ENCODE measurements at regions not wholly inside any gene's neighbourhood (a gene's known extent, or its start where the extent isn't known, plus 50 kb on each side); places are given as distances from the start of the nearest gene placed in this dataset.

GRCh38 chr2:142596334-142597088 is 281.0 kb upstream of the KYNU start:
- Histone ChIP-seq H3K27ac (no peak overlapping the region), H3K4me3 (no peak overlapping the region), H3K9me3 (no peaks in the 10 kb centered on the region), H3K36me3 (no peaks in the 10 kb centered on the region), H3K27me3 (replicated peaks in 1 of 7) (no peaks in the 10 kb centered on the region), H3K4me1 (no peaks in the 10 kb centered on the region)
- intact Hi-C loops (cut with DNase I; ENCODE audit: low total_unique reads): no loop called here
- TF ChIP-seq CTCF (IDR thresholded peaks at IDR 0.05 in 8 of 11, conservative IDR thresholded peaks at IDR 0.05 in 3 of 11): no peak
- no peak for TF ChIP-seq POLR2AphosphoS5 (IDR thresholded peaks at IDR 0.05)
- TF ChIP-seq POLR2A (IDR thresholded peaks at IDR 0.05): no peak
- DNase-seq: no peak
- 83 to 94% (median 89%) methylated on average over 2 of the region's 2 CpGs for WGBS, 5 donors

GRCh38 chr2:142594935-142595334 is 282.5 kb upstream of the KYNU start:
- Histone ChIP-seq H3K4me1 (no peaks in the 10 kb centered on the region), H3K36me3 (no peaks in the 10 kb centered on the region), H3K27me3 (replicated peaks in 1 of 7) (no peaks in the 10 kb centered on the region), H3K4me3 (no peak overlapping the region), H3K9me3 (no peaks in the 10 kb centered on the region), H3K27ac (no peak overlapping the region)
- TF ChIP-seq CTCF (IDR thresholded peaks at IDR 0.05 in 8 of 11, conservative IDR thresholded peaks at IDR 0.05 in 3 of 11): no peak
- no peak for TF ChIP-seq POLR2A (IDR thresholded peaks at IDR 0.05)
- no peak for TF ChIP-seq POLR2AphosphoS5 (IDR thresholded peaks at IDR 0.05)
- 78 to 85% (median 81%) methylated on average over 2 of the region's 2 CpGs for WGBS, 5 donors
- intact Hi-C loops (cut with DNase I; ENCODE audit: low total_unique reads): no loop called here
- no peak for DNase-seq

- Histone ChIP-seq H3K4me1 (no peaks in the 10 kb centered on the region), H3K36me3 (no peaks in the 10 kb centered on the region), H3K4me3 (no peak overlapping the region), H3K9me3 (no peaks in the 10 kb centered on the region), H3K27ac (no peak overlapping the region), H3K27me3 (replicated peaks in 1 of 7) (no peaks in the 10 kb centered on the region)
- TF ChIP-seq POLR2A (IDR thresholded peaks at IDR 0.05) (no peak), CTCF (IDR thresholded peaks at IDR 0.05 in 8 of 11, conservative IDR thresholded peaks at IDR 0.05 in 3 of 11) (no peak), POLR2AphosphoS5 (IDR thresholded peaks at IDR 0.05) (no peak)
- DNase-seq: no peak
- intact Hi-C loops (cut with DNase I; ENCODE audit: low total_unique reads): no loop called here
- 75 to 87% (median 78%) methylated on average over 3 of the region's 3 CpGs for WGBS, 5 donors
Observed at GRCh38 chr2:142592171-142592570, 285.3 kb upstream of the KYNU start.

GRCh38 chr2:142591420-142591819 is 286.0 kb upstream of the KYNU start:
- Histone ChIP-seq H3K4me1 (no peaks in the 10 kb centered on the region), H3K36me3 (no peaks in the 10 kb centered on the region), H3K4me3 (no peak overlapping the region), H3K27ac (no peak overlapping the region), H3K9me3 (no peaks in the 10 kb centered on the region), H3K27me3 (replicated peaks in 1 of 7) (no peaks in the 10 kb centered on the region)
- DNase-seq: no peak
- 76 to 94% (median 88%) methylated on average over 2 of the region's 2 CpGs for WGBS, 5 donors
- intact Hi-C loops (cut with DNase I; ENCODE audit: low total_unique reads): no loop called here
- TF ChIP-seq POLR2A (IDR thresholded peaks at IDR 0.05): no peak
- TF ChIP-seq POLR2AphosphoS5 (IDR thresholded peaks at IDR 0.05): no peak
